ENCODE measurements at regions not wholly inside any gene's neighbourhood (a gene's known extent, or its start where the extent isn't known, plus 50 kb on each side); places are given as distances from the start of the nearest gene placed in this dataset.

- WGBS, 2 donors = 94 to 100% methylated on average over 3 of the region's 3 CpGs
- no peaks in the 10 kb centered on the region for H3K9me3 ChIP-seq
- H3K27me3 ChIP-seq = no peaks in the 10 kb centered on the region
- no peak overlapping the region for H3K27ac ChIP-seq
- DNase-seq = no peak
- H3K36me3 ChIP-seq = no peaks in the 10 kb centered on the region
- no peak overlapping the region for H3K4me3 ChIP-seq
- no peak for ATAC-seq (ENCODE audit: low FRiP score in 2 of 2)
- no peaks in the 10 kb centered on the region for H3K4me1 ChIP-seq
- TF ChIP-seq POLR2A (IDR thresholded peaks at IDR 0.05) = no peak
- TF ChIP-seq CTCF (IDR thresholded peaks at IDR 0.05) = no peak
- no peak for TF ChIP-seq EP300 (IDR thresholded peaks at IDR 0.05)
- no peak for TF ChIP-seq POLR2AphosphoS5 (IDR thresholded peaks at IDR 0.05)
Measured at GRCh38 chr14:65849091-65849490, 436.6 kb downstream of the FUT8 start.

GRCh38 chr14:65849558-65849957 is 437.0 kb downstream of the FUT8 start:
- Histone ChIP-seq H3K4me3 (no peak overlapping the region), H3K27me3 (no peaks in the 10 kb centered on the region), H3K36me3 (no peaks in the 10 kb centered on the region), H3K4me1 (no peaks in the 10 kb centered on the region), H3K9me3 (no peaks in the 10 kb centered on the region), H3K27ac (no peak overlapping the region)
- peak in 1 of 2 donors; percentile 18 for ATAC-seq (ENCODE audit: low FRiP score in 2 of 2)
- TF ChIP-seq POLR2AphosphoS5 (IDR thresholded peaks at IDR 0.05) = no peak
- TF ChIP-seq EP300 (IDR thresholded peaks at IDR 0.05) = no peak
- TF ChIP-seq CTCF (IDR thresholded peaks at IDR 0.05) = no peak
- no peak for DNase-seq
- 52 to 66% methylated on average over 2 of the region's 2 CpGs for WGBS, 2 donors

- H3K9me3 ChIP-seq = no peaks in the 10 kb centered on the region
- 87 to 93% methylated on average over 10 of the region's 10 CpGs for WGBS, 2 donors
- TF ChIP-seq POLR2A (IDR thresholded peaks at IDR 0.05) (no peak), POLR2AphosphoS5 (IDR thresholded peaks at IDR 0.05) (no peak), CTCF (IDR thresholded peaks at IDR 0.05) (no peak), EP300 (IDR thresholded peaks at IDR 0.05) (no peak)
- no peaks in the 10 kb centered on the region for H3K36me3 ChIP-seq
- DNase-seq (no peak), ATAC-seq (ENCODE audit: low FRiP score in 2 of 2) (no peak)
- no peaks in the 10 kb centered on the region for H3K27me3 ChIP-seq
- H3K27ac ChIP-seq = no peak overlapping the region
- no peak overlapping the region for H3K4me3 ChIP-seq
- H3K4me1 ChIP-seq = no peaks in the 10 kb centered on the region
Measured at GRCh38 chr14:65850429-65851135, 438.1 kb downstream of the FUT8 start.

- 28 to 35% methylated on average over 2 of the region's 2 CpGs for WGBS, 2 donors
- no peak for ATAC-seq (ENCODE audit: low FRiP score in 2 of 2)
Measured at GRCh38 chr14:65852689-65853088, 440.2 kb downstream of the FUT8 start.

GRCh38 chr14:65853407-65853955 is 441.0 kb downstream of the FUT8 start:
- WGBS, 2 donors = 85 to 90% methylated on average over 7 of the region's 7 CpGs
- no peak for DNase-seq
- Histone ChIP-seq H3K27ac (no peak overlapping the region), H3K36me3 (no peaks in the 10 kb centered on the region), H3K4me3 (no peak overlapping the region), H3K27me3 (no peaks in the 10 kb centered on the region), H3K9me3 (no peaks in the 10 kb centered on the region), H3K4me1 (no peaks in the 10 kb centered on the region)
- TF ChIP-seq CTCF (IDR thresholded peaks at IDR 0.05) (no peak), EP300 (IDR thresholded peaks at IDR 0.05) (no peak), POLR2A (IDR thresholded peaks at IDR 0.05) (no peak), POLR2AphosphoS5 (IDR thresholded peaks at IDR 0.05) (no peak)
- no peak for ATAC-seq (ENCODE audit: low FRiP score in 2 of 2)

More at GRCh38 chr14:65852689-65853088, 440.2 kb downstream of the FUT8 start:
- Histone ChIP-seq H3K27ac (no peak overlapping the region), H3K9me3 (no peaks in the 10 kb centered on the region), H3K36me3 (no peaks in the 10 kb centered on the region), H3K27me3 (no peaks in the 10 kb centered on the region), H3K4me1 (no peaks in the 10 kb centered on the region), H3K4me3 (no peak overlapping the region)
- no peak for TF ChIP-seq POLR2AphosphoS5 (IDR thresholded peaks at IDR 0.05)
- no peak for DNase-seq
